ENCODE measurements at regions not wholly inside any gene's neighbourhood (a gene's known extent, or its start where the extent isn't known, plus 50 kb on each side); places are given as distances from the start of the nearest gene placed in this dataset.

DNA sequence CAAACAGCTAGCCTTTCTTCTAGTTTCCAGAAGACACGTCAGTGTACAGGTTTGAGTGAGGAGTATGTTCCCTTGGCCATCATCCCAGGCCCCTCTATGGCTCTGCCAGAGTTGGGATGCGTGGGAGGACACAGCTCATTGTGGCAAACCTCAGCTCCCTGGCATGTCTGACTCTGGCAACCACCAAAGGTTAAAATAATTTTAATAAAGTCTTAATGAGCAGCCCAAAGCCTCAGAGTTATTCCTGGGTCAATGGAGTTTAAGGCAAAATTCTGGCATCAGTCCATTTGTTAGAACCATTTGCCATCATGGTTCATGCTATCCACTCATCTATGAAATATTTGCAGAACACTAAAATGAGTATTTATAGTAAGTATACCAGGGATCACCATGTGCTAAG, 79.8 kb upstream of the PAPPA start:
- no peak for TF ChIP-seq CTCF (conservative IDR thresholded peaks at IDR 0.05)
- Mint-ChIP-seq H3K36me3 (ENCODE audit: insufficient read depth in 1 of 3, low read depth in 3 of 3) (no peaks in the 10 kb centered on the region), H3K9me3 (no peaks in the 10 kb centered on the region), H3K4me1 (no peaks in the 10 kb centered on the region), H3K4me3 (no peak overlapping the region), H3K27me3 (ENCODE audit: low read depth) (no peaks in the 10 kb centered on the region), H3K27ac (no peak overlapping the region)
- Histone ChIP-seq H3K23me2 (ENCODE audit: insufficient read length, low read depth, low read length, poor library complexity, severe bottlenecking) (no peaks in the 10 kb centered on the region), H2AFZ (ENCODE audit: low read length) (no peak overlapping the region), H3K56ac (ENCODE audit: insufficient read length, low read depth, low read length) (no peak overlapping the region), H3K23ac (ENCODE audit: insufficient read length, low read depth, low read length) (no peak overlapping the region), H3T11ph (ENCODE audit: low read length) (no peak overlapping the region), H3K4me2 (ENCODE audit: insufficient read depth, insufficient read length, low read length) (no peak overlapping the region), H2BK20ac (ENCODE audit: low read depth, low read length, poor library complexity, severe bottlenecking) (no peak overlapping the region), H3K4me1 (ENCODE audit: insufficient read depth, low read length) (no peaks in the 10 kb centered on the region), H2AK5ac (ENCODE audit: insufficient read length, low read length) (no peak overlapping the region), H2BK5ac (ENCODE audit: insufficient read length, low read length) (no peak overlapping the region), H4K5ac (ENCODE audit: insufficient read length, low read depth, low read length) (no peak overlapping the region), H3K79me1 (ENCODE audit: insufficient read depth, low read depth, low read length, poor library complexity, severe bottlenecking) (no peaks in the 10 kb centered on the region), H3K27ac (ENCODE audit: insufficient read length, low read depth, low read length) (no peak overlapping the region), H3K27me3 (ENCODE audit: insufficient read depth, low read length) (no peaks in the 10 kb centered on the region), H2BK12ac (ENCODE audit: insufficient read length, low read depth, low read length) (no peak overlapping the region), H4K8ac (replicated peaks; ENCODE audit: insufficient read length, low read depth, low read length) (no peak overlapping the region), H3K14ac (ENCODE audit: insufficient read depth, low read length) (no peak overlapping the region), H3K79me2 (ENCODE audit: insufficient read depth, low read length) (no peaks in the 10 kb centered on the region), H3K9me3 (ENCODE audit: control insufficient read depth, low read depth, low read length) (no peaks in the 10 kb centered on the region), H3K9ac (ENCODE audit: extremely low read depth, insufficient read length, low read length) (no peak overlapping the region), H4K91ac (ENCODE audit: insufficient read length, low read depth, low read length) (no peak overlapping the region), H4K20me1 (ENCODE audit: control insufficient read depth, insufficient read depth, insufficient read length) (no peaks in the 10 kb centered on the region), H3K18ac (ENCODE audit: insufficient read length, low read depth, low read length) (no peak overlapping the region), H2BK15ac (ENCODE audit: low read depth, low read length) (no peak overlapping the region), H3K4ac (ENCODE audit: low read depth, low read length) (no peak overlapping the region), H2BK120ac (ENCODE audit: low read depth, low read length, poor library complexity, severe bottlenecking) (no peak overlapping the region)
- WGBS (ENCODE audit: extremely low coverage, insufficient read length, low lambda C conversion rate): no CpG with 5 or more reads among the region's 2 CpGs
- no peak for DNase-seq
